NCI-H524 treated with DMSO at 0.1 percent for 48 hours (cell line): ENCODE measurements at regions not wholly inside any gene's neighbourhood (a gene's known extent, or its start where the extent isn't known, plus 50 kb on each side); places are given as distances from the start of the nearest gene placed in this dataset.

Experiments
- DNase-seq: peaks from one replicate; lab custom pipeline; 2025; lab: John Stamatoyannopoulos, UW

DNA sequence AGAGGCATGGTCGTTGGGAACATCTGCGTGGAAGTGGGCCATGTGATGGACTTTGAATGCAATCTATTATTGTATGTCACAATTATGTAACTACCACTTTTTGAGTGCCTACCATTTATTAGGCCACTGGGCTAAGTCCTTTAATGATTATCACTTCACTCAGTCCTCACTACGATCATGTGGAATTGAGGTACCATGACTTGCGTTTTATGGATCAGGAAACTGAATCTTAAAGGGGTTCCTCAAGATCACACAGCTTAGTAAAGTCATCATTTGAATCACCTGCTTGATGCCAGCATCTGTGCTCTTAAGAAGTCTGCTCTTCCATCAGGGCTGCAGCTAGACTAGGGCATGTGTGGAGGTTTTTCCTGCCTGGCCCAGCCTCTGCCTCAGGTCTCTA is 136.7 kb downstream of the DAD1 start:
- DNase-seq = no peak

DNA sequence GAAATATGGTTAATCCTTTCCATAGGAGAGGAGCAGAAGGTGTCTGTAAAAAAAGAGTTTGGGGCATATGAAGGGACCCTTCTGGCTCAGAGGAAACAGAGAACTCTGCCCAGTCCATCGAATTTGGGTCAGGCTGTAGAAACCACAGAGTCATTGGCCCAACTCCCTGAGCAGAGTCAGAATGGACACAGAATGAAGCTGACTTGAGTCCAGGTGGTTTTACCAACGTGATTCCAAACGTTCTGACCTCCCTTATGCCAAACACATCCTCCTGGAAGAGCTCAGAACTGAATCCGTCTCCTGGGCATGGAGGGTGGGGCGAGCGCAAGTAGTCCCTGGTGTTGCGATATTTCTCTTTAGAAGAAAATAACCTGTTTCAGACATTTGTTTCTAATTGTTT is 138.8 kb downstream of the DAD1 start:
- DNase-seq = no peak

DNA sequence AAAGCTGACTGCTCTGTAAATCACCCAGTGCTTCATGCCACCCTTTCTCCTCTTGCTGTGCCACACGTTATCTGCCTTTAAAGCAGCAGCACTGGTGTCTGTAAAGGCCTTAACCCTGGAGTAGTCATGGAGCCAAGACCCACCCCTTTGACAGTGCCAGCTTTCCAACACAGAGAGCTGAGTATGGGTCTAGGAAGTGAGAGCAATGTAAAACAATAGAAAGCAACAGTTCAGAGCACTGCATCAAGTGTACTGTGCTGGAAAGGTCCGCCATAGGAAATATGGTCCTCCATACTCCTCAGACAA is 139.5 kb downstream of the DAD1 start:
- DNase-seq = no peak

DNA sequence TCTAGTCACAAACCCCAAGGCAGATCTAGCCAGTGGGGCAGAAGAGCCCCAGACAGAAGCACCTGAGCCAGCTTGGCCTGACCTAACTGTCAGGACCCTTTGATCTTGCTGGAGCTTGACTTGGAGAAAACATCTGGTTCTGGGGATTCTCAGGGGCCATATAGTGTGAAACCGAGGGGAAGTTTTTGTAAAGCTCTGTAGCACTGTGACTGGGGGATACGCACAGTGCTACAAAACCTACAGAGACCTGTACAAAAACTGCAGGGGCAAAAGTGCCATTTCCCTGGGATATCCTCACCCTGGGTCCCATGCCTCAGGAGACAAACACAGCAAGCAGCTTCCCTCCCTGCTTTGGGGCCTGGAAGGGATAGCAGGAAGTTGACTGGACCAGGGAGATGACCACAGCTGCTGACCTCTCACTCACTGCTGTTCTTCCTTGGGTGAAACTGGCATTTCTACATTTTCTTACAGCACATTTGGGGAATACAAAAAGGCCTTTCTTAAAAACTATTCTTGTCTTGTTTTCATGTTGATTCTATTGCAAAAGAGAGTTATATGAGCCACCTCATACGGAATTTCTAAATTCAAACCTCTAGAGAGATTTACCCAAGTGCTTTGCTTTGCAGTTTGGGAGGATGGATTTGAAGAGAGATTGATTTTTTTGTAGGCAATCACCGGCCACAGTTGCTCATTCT is 140.0 kb downstream of the DAD1 start:
- DNase-seq = no peak

DNA sequence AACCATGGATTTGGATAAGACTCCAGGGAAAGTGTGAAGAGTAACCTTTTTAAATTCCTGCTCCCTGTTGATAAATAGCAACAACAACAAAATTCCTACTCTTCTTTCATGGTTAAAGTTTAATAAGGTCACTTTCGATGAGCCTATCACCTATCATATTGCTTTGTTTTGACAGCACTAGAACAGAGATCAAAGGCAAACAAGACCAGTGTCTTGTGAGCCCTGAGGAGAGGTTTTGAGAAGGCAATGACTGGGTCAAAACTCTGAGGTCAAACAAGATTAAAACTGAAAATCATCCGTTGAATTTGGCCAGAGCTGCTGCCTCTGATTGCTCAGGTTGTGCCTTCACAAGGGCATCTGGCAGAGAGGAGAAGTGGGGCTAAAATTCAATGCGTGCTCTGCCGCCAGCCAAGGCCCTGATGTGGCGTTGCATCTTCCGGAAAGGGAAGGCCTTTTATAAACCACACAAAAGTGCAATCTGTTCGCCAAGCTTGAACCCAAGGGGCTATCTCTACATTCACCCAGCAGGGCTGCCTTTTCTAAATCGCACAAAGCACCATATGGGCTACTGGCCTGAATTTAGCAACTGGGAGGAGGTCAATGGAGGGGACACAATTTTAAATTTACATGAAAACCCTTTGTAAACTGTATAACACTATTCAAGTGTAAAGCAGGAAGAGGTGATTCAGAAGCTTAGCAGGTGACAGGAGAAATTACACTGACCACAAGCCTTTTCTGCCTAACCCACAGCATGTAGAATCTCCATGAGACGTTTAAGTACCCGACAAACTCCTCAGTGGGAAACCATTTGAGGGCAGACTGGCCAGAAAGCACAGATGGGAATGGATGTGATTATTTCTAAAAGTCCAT is 140.8 kb downstream of the DAD1 start:
- no peak for DNase-seq

DNA sequence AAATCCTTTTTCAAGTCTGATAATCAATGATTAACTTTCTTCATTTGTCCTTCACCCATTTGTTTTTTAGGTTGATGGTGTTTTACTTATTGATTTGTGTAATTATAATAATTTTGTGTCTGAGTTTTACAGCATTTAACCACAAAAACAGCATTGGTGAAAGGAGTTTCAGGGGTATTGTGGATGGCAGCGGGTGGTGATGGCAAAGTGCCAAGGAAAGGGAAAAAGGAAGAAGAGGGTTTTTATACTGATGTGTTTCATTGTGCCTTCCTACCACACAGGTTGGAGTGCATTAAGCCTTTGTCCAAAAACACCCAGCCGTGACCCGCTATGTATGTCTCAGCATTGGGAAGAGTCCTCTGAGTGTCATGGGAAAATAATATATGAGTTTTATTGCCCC is 150.3 kb downstream of the DAD1 start:
- no peak for DNase-seq

DNA sequence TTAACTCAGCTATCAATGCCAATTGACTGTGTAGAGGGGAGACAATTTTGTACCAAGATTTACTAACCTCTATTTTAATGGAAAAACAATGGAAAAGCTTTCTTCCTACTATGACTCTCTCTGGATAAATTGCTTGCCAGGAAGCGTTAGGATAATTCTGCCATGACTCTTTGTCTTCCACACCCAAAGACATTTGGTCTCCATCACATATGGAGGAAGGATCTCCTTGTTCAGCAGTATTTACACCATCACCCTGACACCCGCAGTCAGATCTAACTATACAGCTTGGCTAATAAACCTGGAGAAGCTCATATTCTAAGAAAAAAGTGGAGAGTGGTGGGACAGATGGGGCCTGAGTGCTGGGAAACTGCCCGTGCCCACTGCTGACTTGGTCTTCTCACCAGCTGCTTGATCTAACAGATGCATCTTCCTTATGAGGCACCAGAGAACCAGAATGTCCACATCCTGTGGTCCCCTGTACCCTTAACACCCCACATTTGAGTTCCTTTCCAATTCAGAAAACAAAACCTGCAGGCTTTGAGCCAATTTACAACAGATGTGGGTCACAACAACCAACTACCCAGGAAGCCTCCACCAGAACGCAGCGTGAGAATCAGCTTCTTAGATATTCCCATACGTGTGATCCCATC is 154.0 kb downstream of the DAD1 start:
- DNase-seq = no peak

DNA sequence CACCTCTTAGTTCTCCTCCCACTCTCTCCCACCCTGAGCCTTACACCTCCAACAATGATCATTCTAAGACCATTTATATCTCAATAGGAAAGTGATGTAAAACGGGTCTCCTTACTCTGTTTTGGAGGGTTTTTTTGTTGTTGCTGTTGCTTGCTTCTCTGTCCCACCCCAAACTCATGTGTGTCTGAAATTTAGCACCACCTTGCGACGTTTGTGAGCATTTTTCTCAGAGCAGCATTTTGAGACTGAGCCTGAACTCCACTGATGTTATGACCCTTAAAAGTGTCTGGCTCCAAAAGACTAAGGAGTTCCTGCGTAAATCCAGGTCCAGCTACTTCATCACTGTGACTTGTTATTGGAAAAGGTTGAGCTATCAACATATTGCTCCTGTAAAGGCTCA is 155.0 kb downstream of the DAD1 start:
- DNase-seq = no peak

DNA sequence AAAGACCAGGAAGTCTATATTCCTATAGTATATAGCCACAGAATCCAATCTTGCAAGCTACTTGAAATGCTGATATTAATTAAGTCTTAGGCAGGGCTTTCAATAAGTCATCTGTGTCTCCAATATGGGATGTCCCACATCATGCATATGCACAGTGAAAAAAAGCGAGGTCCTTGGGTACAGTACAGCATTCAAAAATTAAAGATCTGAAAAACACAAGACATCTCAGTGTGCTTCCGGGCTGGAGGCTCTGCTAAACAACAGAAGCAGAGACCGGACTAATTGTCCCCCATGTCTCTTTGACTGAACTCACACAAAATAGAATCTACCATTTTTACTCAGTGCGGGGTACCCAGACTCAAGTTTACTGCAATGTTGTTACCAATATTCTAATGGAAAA is 156.0 kb downstream of the DAD1 start:
- DNase-seq = peak; percentile 55

DNA sequence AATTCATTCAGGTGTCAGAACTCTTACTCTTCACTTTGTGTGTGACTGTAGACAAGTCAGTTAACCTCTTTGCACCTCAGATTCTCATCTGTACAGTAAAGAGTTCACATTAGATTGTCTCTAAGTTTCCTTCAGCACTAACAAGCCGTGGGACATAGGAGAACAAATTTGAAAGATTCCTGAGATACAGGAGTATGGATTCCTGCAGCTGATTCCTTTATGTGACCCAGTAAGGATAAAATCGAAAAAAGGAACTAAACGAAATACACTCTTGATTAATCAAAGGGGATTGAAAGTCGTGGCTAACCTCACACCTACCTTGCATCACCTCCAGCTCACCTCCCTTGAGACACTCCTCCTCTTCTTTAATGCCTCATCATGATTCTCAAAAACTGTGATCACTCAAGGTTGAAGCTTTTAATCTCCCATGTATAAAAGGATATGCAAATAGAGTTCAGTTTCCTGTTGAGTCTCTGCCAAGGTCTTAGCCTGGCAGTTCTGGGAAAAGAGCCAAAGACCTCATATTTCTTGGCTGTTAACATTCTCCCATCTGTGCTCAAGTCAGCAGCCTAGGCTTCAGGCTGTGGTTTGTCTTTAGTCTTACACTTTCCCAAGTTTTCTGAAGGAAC is 156.6 kb downstream of the DAD1 start:
- DNase-seq = peak; percentile 98

DNA sequence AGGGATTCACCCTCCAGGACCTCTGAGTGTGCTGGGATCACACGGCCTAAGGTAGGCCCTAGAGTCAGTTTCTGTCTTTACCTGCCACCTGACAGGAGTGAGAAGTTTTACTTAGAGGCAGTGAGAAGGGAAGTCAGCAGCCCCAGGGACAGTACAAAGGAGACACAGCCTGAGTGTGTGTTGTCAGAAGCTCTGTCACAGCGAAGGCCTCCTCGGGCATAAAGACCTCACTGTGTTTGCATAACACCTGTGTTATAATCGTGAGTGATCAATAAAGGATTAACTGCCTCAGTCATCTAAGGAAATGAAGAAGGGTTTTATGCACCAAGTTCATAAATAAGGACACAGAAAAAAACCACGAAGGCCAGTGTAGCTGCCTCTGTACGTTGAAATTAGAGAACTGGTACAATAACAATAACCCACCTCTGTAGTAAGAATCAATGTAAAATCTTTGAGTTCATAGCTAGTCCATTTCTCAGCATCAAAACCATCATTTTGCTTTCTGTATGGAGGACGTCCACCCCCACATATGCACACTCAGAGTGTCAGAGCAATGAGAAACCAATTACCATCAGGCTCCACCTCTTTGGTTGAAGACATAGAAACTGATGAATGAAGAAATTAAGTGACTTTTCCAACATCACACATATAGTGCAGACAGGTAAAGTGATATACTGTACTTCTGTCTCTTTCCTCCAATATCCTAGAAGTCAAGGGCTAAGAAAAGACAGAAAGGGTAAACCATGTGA is 159.3 kb downstream of the DAD1 start:
- DNase-seq = no peak

DNA sequence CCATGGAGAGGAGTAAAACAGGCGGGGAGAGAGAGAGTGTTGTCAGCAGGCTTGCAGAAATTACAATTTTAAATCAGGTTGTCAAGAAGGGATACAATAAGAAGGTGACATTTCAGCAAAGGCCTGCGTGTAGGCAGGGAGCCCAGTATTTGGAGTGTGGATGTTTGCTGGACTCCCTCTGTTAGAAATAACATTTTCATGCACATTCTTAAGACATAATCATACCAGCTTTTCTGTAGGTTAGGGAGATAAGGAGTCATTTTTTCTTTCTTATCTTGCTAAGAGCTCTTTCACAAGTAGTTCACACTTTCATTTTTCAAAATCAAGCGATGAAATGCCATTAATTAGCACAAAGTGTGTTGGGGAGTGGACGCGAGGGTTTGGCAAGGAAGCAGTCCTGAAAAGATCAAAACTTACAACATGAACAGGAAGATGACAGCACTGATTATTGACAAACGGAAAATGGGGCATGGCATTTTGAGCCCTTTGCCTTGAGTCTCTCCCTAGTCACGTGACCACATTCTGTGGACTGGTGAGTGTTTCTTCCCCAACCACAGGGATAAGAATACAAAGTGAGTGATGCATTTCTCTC is 160.2 kb downstream of the DAD1 start:
- DNase-seq = no peak

DNA sequence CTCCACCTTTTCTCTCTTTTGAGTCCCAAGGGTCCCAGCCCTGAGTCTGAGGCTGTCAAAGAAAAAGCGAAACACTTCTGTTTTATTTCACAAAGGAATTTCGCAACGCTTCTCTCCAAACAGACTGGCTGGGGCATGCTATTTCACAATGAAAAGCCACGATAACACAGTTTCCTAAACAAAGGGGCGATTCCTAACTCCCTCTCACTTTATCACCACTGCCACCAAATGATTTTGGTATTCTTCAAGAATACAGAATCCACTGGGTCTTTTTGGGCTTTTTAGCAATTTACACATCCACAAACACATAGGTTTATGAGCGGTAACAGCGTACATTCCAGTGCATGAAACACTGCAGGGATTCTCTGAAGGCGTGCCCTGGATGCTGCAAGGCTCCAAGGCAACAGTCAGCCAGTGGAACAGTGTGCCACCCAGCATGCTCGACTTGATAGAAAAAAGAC is 161.2 kb downstream of the DAD1 start:
- no peak for DNase-seq

DNA sequence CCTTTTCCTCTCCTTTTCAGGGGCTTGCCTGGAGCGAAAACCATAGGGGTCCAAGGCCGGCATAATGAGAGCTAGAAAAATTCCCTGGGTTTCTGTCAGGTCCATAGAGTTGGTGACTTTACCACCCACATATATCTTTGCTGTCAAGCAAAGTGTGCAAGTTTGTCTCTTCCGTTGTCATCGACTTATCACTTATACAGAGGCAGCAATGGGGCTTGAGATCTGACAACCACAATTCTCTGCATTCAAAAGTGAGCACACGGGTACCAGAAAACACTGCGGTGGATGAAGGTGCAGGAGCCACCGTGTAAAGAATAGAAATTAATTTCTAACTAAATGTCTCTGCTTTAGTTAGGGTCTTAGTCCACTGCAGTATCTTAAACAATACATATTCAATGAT is 162.3 kb downstream of the DAD1 start:
- no peak for DNase-seq

DNA sequence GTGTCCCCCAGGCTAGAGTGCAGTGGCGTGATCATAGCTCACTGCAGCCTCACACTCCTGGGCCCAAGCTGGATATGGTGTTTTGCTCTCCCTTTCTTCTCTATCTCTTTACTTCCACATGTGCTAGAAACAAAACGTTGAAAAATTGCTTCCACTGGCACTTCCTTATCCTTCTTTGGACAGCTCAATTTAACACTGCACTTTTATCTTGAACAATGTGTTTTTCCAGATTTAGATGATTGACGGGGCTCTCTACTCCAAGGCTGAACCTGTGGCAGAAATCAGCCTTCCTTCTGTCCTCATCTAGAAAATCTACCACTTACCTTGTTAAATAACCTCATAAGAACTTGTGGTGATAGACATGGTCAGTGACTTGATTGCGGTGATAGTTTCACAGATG is 165.1 kb downstream of the DAD1 start:
- no peak for DNase-seq

DNA sequence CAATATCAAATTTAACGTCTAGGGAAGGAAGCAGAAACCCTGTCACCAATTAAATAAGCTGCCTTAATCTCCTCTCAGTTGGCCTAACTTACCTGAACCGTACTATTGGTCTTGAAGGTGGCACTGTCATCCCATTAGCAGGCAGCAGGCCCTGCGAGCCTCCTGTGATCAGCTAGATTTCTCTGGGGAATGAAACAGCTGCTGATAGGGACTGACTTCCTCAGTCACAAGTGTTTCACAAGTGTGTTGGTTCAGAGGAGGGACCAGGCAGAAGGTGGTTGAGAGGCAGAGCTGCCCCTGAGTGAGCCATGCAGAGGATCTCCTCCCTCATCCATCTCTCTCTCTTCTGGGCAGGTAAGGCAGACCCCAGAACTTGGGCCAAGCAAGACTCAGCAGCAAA is 166.8 kb downstream of the DAD1 start:
- no peak for DNase-seq

DNA sequence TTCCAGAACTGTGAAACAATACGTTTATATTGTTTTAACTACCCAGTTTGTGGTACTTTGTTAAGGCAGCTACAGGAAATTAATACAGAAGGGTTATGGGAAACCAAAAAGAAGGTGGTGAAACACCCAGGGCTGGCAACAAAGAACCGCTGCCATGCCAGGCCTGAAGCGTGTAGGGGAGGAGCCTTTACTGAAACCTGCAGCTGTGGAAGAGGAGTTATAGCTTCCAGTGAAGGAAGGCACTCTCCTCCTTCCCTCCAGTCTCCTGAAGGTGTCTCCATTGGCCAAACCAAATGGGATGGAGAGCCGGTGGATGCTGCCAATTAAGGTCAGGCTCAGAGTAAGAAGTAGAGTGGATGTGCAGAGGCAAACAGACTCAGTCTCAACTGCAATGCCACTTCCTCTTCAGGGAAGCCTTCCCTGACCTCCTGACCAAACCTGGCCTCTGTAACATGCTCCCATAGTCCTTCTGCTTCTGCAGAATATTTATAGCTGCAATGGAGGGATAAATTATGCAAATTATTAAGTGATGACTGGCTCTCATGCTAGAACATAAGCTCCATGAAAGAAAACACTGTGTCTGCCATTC is 168.3 kb downstream of the DAD1 start:
- no peak for DNase-seq

DNA sequence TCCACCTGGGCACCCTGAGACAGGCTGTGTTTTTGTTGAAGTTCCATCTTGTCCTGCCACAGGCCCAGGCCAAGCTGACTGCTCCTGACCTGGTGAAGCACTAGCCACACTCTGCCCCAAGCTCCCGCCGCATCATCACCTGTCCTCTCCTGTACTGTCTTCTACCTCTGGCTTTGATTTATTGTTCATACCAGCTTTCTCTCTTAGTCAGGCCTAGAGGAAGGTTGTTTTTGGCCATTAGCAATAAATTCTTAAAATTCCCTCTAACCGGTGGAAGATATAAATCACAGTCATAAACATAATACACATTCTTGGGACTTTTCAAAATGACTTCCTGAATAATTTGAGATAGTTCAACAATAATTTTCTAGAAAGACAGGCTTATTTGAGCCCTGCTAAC is 169.4 kb downstream of the DAD1 start:
- DNase-seq = no peak

DNA sequence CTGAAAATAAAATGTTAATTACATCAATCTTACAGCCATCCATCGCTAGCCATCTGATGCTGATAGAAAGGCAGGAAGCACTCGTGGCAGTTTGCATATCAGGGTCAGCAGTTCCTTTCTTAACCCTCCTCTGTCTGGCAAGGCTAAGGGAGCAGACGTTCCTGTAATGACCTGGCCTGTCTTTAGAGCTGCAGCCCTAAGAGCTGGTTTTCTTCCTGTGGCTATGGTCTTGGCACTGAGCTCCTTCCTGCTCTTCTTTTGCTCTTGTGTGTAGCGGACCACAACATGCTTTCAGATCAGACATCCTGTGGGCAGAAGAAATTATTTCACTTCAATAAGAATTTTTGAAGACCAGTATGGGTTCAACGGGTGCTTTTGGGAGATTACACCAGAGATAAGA is 170.4 kb downstream of the DAD1 start:
- no peak for DNase-seq

DNA sequence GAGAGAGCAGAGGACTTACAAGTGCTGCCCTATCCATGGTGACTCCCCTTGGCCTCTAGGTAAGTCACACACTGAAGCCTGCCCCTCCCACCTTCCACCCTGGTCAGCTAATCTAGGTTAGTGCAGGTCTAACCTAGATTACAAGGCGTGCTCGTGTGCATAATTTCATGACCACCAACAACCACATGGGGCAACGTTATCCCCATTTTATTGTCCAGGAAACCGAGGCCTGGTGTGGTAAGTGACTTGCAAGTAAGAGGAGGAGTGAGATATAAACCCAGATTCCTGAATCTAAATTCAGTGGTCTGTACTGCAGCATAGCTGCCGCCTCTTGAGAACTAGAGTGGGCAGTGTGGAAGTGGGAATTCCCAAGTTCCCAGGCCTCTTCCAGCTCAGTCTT is 171.1 kb downstream of the DAD1 start:
- DNase-seq = no peak

DNA sequence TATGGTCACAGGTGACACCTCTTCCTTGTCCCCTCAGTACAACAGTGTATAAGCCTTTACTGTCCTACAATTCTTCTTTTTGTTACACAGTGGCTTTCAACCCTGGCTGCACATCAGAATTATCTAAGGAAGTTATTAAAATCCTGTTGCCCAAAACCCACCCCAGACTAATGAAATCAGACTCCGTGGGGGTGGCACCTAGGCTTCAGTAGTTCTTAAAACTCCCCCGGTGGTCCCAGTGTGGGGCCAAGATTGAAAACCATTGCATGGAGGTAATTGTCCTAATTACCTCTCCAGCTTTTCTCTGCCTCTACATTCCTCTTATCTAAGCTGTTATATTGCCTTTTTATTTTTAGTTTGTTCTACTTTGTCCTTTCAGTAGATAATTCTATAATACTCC is 172.8 kb downstream of the DAD1 start:
- DNase-seq = no peak
